ENCODE measurements at regions not wholly inside any gene's neighbourhood (a gene's known extent, or its start where the extent isn't known, plus 50 kb on each side); places are given as distances from the start of the nearest gene placed in this dataset.
"Not testable (repeated sequence)": the region's sequence is repeated elsewhere in the genome, so short reads cannot be mapped to it uniquely, and the experiment has no call there.

- DNase-seq: no peak
These were observed 170.0 kb downstream of the ADRA2C start for GRCh38 chr4:3936184-3936583.

GRCh38 chr4:3937849-3938562 lies 171.8 kb downstream of the ADRA2C start:
- DNase-seq: not testable (repeated sequence)

GRCh38 chr4:3938676-3939075 lies 172.5 kb downstream of the ADRA2C start:
- not testable (repeated sequence) for DNase-seq

- not testable (repeated sequence) for DNase-seq
These were observed 173.9 kb downstream of the ADRA2C start for GRCh38 chr4:3939954-3940591.

- DNase-seq: not testable (repeated sequence)
These were observed 175.7 kb downstream of the ADRA2C start for GRCh38 chr4:3941735-3942522.

GRCh38 chr4:3942569-3942971 lies 176.4 kb downstream of the ADRA2C start:
- peak; percentile 31 for DNase-seq

GRCh38 chr4:3943051-3943450 lies 176.9 kb downstream of the ADRA2C start:
- not testable (repeated sequence) for DNase-seq

GRCh38 chr4:3945511-3946290 lies 179.5 kb downstream of the ADRA2C start:
- DNase-seq: no peak

GRCh38 chr4:3946553-3946952 lies 180.4 kb downstream of the ADRA2C start:
- DNase-seq: not testable (repeated sequence)

GRCh38 chr4:3947761-3948160 lies 181.6 kb downstream of the ADRA2C start:
- DNase-seq: not testable (repeated sequence)

GRCh38 chr4:3948210-3948609 lies 182.0 kb downstream of the ADRA2C start:
- not testable (repeated sequence) for DNase-seq

GRCh38 chr4:3949916-3950315 lies 183.7 kb downstream of the ADRA2C start:
- DNase-seq: not testable (repeated sequence)

GRCh38 chr4:3952443-3953139 lies 186.4 kb downstream of the ADRA2C start:
- not testable (repeated sequence) for DNase-seq

GRCh38 chr4:3953140-3953489 lies 186.9 kb downstream of the ADRA2C start:
- DNase-seq: not testable (repeated sequence)

GRCh38 chr4:3954540-3955320 lies 188.5 kb downstream of the ADRA2C start:
- DNase-seq: peak; percentile 53

- peak; percentile 98 for DNase-seq
These were observed 189.4 kb downstream of the ADRA2C start for GRCh38 chr4:3955321-3956164.

- DNase-seq: not testable (repeated sequence)
These were observed 190.1 kb downstream of the ADRA2C start for GRCh38 chr4:3956165-3956867.

- not testable (repeated sequence) for DNase-seq
These were observed 195.0 kb downstream of the ADRA2C start for GRCh38 chr4:3961091-3961672.

Measured in effector CD4-positive, alpha-beta T cell (primary cell).